22Rv1 (cell line): ENCODE measurements at regions not wholly inside any gene's neighbourhood (a gene's known extent, or its start where the extent isn't known, plus 50 kb on each side); places are given as distances from the start of the nearest gene placed in this dataset.

Experiments
- CTCF ChIP-seq: fragments of 450-650 bp; IDR thresholded peaks from 2 replicates; pipeline ENCODE4 v1.5.1; 2017; ENCODE audit warnings: mild to moderate bottlenecking
- ZFX ChIP-seq: fragments of 450-650 bp; IDR thresholded peaks from 2 replicates; pipeline ENCODE4 v1.6.1; 2017; ENCODE audit warnings: antibody characterized with exemption, borderline replicate concordance

- TF ChIP-seq CTCF (no peak), ZFX (no peak)
These were observed 181.7 kb upstream of the ZC3H12C start for GRCh38 chr11:109911488-109911887.
